Lung (tissue), 11 donors: ENCODE measurements at regions not wholly inside any gene's neighbourhood (a gene's known extent, or its start where the extent isn't known, plus 50 kb on each side); places are given as distances from the start of the nearest gene placed in this dataset.

Experiments used
- ATAC-seq: fragments of 200-7000 bp; cut with Tn5 transposase; one replicate; pipeline ENCODE4 v1.9.1; 2020; ENCODE audit warnings: moderate number of reproducible peaks; ENCODE audit not compliant: insufficient read depth, low FRiP score
- DNase-seq, 3 donors: peaks; one replicate each; pipeline ENCODE4 v3.0.0-alpha.2; 2013 to 2017
- H3K27ac ChIP-seq, 2 donors: one replicate each; pipeline ENCODE4 v1.5.1; 2013; ENCODE audit warnings: mild to moderate bottlenecking in 2 of 2, moderate library complexity in 2 of 2, control low read depth in 1 of 2, inconsistent platforms in 1 of 2, low read depth in 1 of 2, low read length in 1 of 2
- H3K27me3 ChIP-seq, 3 donors: one replicate each; pipeline ENCODE4 v1.5.1; 2013; ENCODE audit warnings: low read length in 2 of 3; ENCODE audit not compliant: control insufficient read depth in 3 of 3, insufficient read depth in 3 of 3
- H3K36me3 ChIP-seq, 4 donors: one replicate each; pipeline ENCODE4 v1.5.1; 2013; ENCODE audit warnings: low read length in 4 of 4, mild to moderate bottlenecking in 1 of 4, moderate library complexity in 1 of 4; ENCODE audit not compliant: control insufficient read depth in 4 of 4, insufficient read depth in 4 of 4
- H3K4me1 ChIP-seq, 5 donors: one replicate each; pipeline ENCODE4 v1.5.1; 2013; ENCODE audit warnings: low read length in 5 of 5, mild to moderate bottlenecking in 2 of 5, moderate library complexity in 1 of 5; ENCODE audit not compliant: control insufficient read depth in 5 of 5, insufficient read depth in 5 of 5
- H3K4me3 ChIP-seq: one replicate; pipeline ENCODE4 v1.5.1; 2013; ENCODE audit warnings: mild to moderate bottlenecking, control low read depth, moderate library complexity
- H3K9ac ChIP-seq, 2 donors: one replicate each; pipeline ENCODE4 v1.5.1; 2013; ENCODE audit warnings: low read length in 2 of 2, control low read depth in 1 of 2; ENCODE audit not compliant: insufficient read depth in 1 of 2
- H3K9me3 ChIP-seq, 4 donors: one replicate each; pipeline ENCODE4 v1.5.1; 2013; ENCODE audit warnings: low read length in 3 of 4, mild to moderate bottlenecking in 1 of 4, moderate library complexity in 1 of 4; ENCODE audit not compliant: control insufficient read depth in 4 of 4, insufficient read depth in 3 of 4
- WGBS, 2 donors: extraction: QIAGEN DNeasy Blood & Tissue Kit; methylation state at CpG; one replicate each; pipeline ENCODE4 v1.1.7; 2013; 5-methylcytosine and 5-hydroxymethylcytosine counted together
- TF ChIP-seq, protein P1 (sequence below): IDR thresholded peaks from 2 replicates; pipeline ENCODE4 v1.5.1; 2012; ENCODE audit warnings: mild to moderate bottlenecking; ENCODE audit errors: control extremely low read depth, extremely low read depth
- donor health status: control.
- donor health status: control.
- donor health status: Bipolar disorder and iron deficiency.
- donor health status: healthy.
- donor health status: DM: yes; HTN: yes; CAD: no.

DNA sequence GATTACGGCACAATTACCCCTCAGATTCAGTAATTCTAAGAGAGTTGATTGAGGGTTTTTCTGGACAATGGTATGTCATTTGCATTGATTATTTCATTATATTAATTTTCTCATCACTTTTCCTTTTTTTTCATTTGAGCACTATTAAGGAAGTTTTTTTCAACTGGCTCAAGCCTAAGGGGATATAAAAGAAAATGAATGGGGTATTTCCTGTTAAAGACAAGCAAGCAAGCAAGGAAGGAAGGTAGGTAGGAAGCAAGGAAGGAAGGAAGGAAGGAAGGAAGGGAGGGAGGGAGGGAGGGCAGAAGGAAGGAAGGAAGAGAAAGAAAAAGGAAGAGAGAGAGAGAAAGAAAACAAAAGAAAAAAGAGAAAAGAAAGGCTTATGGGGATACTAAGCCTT lies 620.3 kb downstream of the DIAPH3 start:
- DNase-seq, result no peak
- TF ChIP-seq, protein P1, sequence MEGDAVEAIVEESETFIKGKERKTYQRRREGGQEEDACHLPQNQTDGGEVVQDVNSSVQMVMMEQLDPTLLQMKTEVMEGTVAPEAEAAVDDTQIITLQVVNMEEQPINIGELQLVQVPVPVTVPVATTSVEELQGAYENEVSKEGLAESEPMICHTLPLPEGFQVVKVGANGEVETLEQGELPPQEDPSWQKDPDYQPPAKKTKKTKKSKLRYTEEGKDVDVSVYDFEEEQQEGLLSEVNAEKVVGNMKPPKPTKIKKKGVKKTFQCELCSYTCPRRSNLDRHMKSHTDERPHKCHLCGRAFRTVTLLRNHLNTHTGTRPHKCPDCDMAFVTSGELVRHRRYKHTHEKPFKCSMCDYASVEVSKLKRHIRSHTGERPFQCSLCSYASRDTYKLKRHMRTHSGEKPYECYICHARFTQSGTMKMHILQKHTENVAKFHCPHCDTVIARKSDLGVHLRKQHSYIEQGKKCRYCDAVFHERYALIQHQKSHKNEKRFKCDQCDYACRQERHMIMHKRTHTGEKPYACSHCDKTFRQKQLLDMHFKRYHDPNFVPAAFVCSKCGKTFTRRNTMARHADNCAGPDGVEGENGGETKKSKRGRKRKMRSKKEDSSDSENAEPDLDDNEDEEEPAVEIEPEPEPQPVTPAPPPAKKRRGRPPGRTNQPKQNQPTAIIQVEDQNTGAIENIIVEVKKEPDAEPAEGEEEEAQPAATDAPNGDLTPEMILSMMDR, result no peak
- H3K4me3 ChIP-seq, result no peak overlapping the region
- no peak overlapping the region for H3K27ac ChIP-seq
- no peaks in the 10 kb centered on the region for H3K4me1 ChIP-seq
- WGBS, 2 donors, result 95 to 100% methylated on average over 1 of the region's 1 CpG
- H3K36me3 ChIP-seq, result no peaks in the 10 kb centered on the region
- no peak overlapping the region for H3K9ac ChIP-seq
- no peaks in the 10 kb centered on the region for H3K27me3 ChIP-seq
- H3K9me3 ChIP-seq, result peaks cover 0 to 6% (median 0%) of the 10 kb centered on the region in 4 donors
- no peak for ATAC-seq

DNA sequence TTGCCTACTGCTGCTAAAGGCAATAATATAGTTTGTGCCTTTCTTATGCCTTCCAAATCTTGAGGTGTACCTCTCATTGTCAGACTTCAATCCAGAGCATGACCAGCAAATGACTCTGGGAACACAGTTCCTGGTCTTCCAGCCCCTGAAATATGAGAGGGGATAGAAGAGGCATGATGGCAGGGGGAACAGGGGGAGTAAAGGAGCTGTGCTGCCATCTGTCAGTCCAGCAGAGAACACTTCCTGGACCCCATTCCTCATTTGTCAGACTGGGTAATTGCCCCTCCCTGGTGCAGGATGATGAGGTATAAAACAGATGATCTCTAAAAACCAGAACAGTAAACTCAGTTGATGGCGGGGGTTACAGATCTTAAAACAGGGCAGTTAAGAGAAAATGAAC lies 618.7 kb downstream of the DIAPH3 start:
- Histone ChIP-seq H3K27me3 (no peaks in the 10 kb centered on the region), H3K9me3 (peaks cover 0 to 12% (median 0%) of the 10 kb centered on the region in 4 donors), H3K4me1 (no peaks in the 10 kb centered on the region), H3K9ac (no peak overlapping the region), H3K4me3 (no peak overlapping the region), H3K36me3 (no peaks in the 10 kb centered on the region), H3K27ac (no peak overlapping the region)
- no peak for ATAC-seq
- no peak for DNase-seq
- WGBS, 2 donors, result 92 to 93% methylated on average over 1 of the region's 1 CpG
- TF ChIP-seq, protein P1, result no peak

DNA sequence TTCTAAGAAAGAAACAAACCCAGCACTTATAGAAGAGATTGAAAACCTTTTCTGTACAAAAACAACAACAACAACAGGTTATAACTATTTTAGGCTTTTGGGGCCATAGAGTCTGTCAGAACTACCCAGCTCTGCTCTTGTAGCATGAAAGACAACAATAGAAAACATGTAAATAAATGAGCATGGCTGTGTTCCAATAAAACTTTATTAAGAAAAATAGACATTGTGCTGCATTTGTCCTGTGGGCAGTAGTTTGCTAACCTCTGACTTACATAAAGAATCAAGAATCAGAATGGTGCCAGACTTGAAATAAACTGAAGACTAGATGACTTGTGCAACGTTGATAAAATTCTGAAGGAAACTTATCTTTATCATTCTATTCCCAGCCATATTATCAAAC lies 617.5 kb downstream of the DIAPH3 start:
- no peaks in the 10 kb centered on the region for H3K27me3 ChIP-seq
- H3K36me3 ChIP-seq, result no peaks in the 10 kb centered on the region
- no peak overlapping the region for H3K4me3 ChIP-seq
- TF ChIP-seq, protein P1, result no peak
- no peak overlapping the region for H3K9ac ChIP-seq
- H3K4me1 ChIP-seq, result no peaks in the 10 kb centered on the region
- no peak overlapping the region for H3K27ac ChIP-seq
- H3K9me3 ChIP-seq, result peaks cover 0 to 12% (median 0%) of the 10 kb centered on the region in 4 donors
- ATAC-seq (no peak), DNase-seq (no peak)
- WGBS, 2 donors, result 73 to 77% methylated on average over 1 of the region's 1 CpG

DNA sequence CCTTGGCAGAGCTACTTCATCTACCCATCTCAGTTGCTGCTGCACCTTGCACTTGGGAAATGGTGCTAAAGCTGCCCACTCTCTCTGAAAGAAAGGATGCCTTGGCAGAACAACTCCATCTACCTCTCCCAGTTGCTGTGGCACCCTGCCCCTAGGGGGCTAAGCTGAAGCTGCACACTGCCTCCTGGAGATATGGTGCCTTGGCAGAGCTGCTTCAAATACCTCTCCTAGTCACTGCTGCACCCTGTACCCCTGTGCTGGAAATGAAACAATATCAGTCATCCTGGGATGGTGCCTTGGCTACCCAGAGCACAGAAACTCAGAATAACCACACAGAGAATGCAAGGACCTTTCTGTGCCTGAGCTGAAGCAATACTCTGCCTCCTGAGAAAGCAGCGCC lies 615.8 kb downstream of the DIAPH3 start:
- Histone ChIP-seq H3K4me1 (no peaks in the 10 kb centered on the region), H3K4me3 (no peak overlapping the region), H3K36me3 (no peaks in the 10 kb centered on the region), H3K27me3 (no peaks in the 10 kb centered on the region), H3K9ac (no peak overlapping the region), H3K9me3 (peaks cover 0 to 12% (median 0%) of the 10 kb centered on the region in 4 donors), H3K27ac (no peak overlapping the region)
- ATAC-seq (no peak), DNase-seq (no peak)
- 94 to 96% methylated on average over 1 of the region's 1 CpG for WGBS, 2 donors
- TF ChIP-seq, protein P1, result no peak
